Smooth muscle cell (in vitro differentiated cells): ENCODE measurements at regions not wholly inside any gene's neighbourhood (a gene's known extent, or its start where the extent isn't known, plus 50 kb on each side); places are given as distances from the start of the nearest gene placed in this dataset.

Source experiments
- DNase-seq: peaks from one replicate; lab custom pipeline; 2025; ENCODE audit not compliant: unreplicated experiment; lab: John Stamatoyannopoulos, UW
- H2AFZ ChIP-seq: fragments of 200-600 bp; sonication (generic); 2 replicates; pipeline ENCODE4 v1.6.0; 2016; ENCODE audit warnings: antibody characterized with exemption, low read depth, mild to moderate bottlenecking
- H3F3A ChIP-seq: fragments of 200-600 bp; sonication (generic); 2 replicates; pipeline ENCODE4 v1.6.0; 2017; ENCODE audit warnings: antibody characterized with exemption, low read depth
- H3K27ac ChIP-seq: fragments of 200-600 bp; sonication (generic); 2 replicates; pipeline ENCODE4 v1.5.1; 2016; ENCODE audit warnings: low read depth, mild to moderate bottlenecking
- H3K27me3 ChIP-seq: fragments of 200-600 bp; sonication (generic); 2 replicates; pipeline ENCODE4 v1.6.1; 2016; ENCODE audit warnings: low read depth, mild to moderate bottlenecking
- H3K36me3 ChIP-seq: fragments of 200-600 bp; sonication (generic); 2 replicates; pipeline ENCODE4 v1.5.1; 2016; ENCODE audit warnings: low read depth
- H3K4me1 ChIP-seq: fragments of 200-600 bp; sonication (generic); 2 replicates; pipeline ENCODE4 v1.5.1; 2016; ENCODE audit warnings: low read depth
- H3K4me2 ChIP-seq: fragments of 200-600 bp; sonication (generic); 2 replicates; pipeline ENCODE4 v1.6.0; 2016; ENCODE audit warnings: mild to moderate bottlenecking
- H3K4me3 ChIP-seq: fragments of 200-600 bp; sonication (generic); 2 replicates; pipeline ENCODE4 v1.5.1; 2016; ENCODE audit warnings: mild to moderate bottlenecking
- H3K79me2 ChIP-seq: fragments of 200-600 bp; sonication (generic); 2 replicates; pipeline ENCODE4 v1.6.0; 2016; ENCODE audit warnings: low read depth, mild to moderate bottlenecking
- H3K9ac ChIP-seq: fragments of 200-600 bp; sonication (generic); 2 replicates; pipeline ENCODE4 v1.6.0; 2016; ENCODE audit warnings: low read depth
- H3K9me3 ChIP-seq: fragments of 200-600 bp; sonication (generic); replicated peaks from 2 replicates; pipeline ENCODE4 v1.5.1; 2016; ENCODE audit warnings: low read depth
- H4K20me1 ChIP-seq: fragments of 200-600 bp; sonication (generic); 2 replicates; pipeline ENCODE4 v1.6.0; 2016; ENCODE audit warnings: low read depth
- WGBS: methylation state at CpG from one replicate; pipeline ENCODE4 v1.1.7; 2016; ENCODE audit warnings: low lambda C conversion rate; 5-methylcytosine and 5-hydroxymethylcytosine counted together
- TF ChIP-seq, protein P1 (sequence below): fragments of 200-600 bp; sonication (generic); IDR thresholded peaks from 2 replicates; pipeline ENCODE4 v1.5.1; 2017; ENCODE audit warnings: borderline replicate concordance, mild to moderate bottlenecking, antibody characterized with exemption; ENCODE audit not compliant: insufficient read depth, poor library complexity, severe bottlenecking

DNA sequence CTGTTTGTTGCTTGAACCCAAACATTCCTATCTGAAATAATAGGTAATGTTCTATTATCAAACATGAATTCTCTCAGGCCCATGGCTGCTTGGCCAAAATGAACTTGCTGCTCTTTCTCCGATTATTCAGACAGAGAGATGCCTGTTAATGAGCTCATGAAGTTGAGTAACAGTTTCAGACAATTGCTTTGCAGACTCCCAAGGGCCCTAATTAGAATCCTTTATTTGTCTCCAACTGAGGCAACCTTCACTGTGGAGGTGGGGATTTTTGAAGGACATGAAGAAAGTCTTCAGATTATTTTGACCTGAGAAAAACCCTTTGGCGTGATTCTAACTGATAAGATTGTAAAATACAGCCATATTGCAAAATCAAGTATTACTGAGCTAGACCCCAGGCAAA lies 466.7 kb downstream of the NFIB start:
- H3K4me2 ChIP-seq, result no peak overlapping the region
- WGBS, result 83% methylated on average over 2 of the region's 2 CpGs
- TF ChIP-seq, protein P1, sequence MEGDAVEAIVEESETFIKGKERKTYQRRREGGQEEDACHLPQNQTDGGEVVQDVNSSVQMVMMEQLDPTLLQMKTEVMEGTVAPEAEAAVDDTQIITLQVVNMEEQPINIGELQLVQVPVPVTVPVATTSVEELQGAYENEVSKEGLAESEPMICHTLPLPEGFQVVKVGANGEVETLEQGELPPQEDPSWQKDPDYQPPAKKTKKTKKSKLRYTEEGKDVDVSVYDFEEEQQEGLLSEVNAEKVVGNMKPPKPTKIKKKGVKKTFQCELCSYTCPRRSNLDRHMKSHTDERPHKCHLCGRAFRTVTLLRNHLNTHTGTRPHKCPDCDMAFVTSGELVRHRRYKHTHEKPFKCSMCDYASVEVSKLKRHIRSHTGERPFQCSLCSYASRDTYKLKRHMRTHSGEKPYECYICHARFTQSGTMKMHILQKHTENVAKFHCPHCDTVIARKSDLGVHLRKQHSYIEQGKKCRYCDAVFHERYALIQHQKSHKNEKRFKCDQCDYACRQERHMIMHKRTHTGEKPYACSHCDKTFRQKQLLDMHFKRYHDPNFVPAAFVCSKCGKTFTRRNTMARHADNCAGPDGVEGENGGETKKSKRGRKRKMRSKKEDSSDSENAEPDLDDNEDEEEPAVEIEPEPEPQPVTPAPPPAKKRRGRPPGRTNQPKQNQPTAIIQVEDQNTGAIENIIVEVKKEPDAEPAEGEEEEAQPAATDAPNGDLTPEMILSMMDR, result no peak
- H3F3A ChIP-seq, result no peaks in the 10 kb centered on the region
- H3K27ac ChIP-seq, result no peak overlapping the region
- no peaks in the 10 kb centered on the region for H3K27me3 ChIP-seq
- no peak for DNase-seq
- H4K20me1 ChIP-seq, result no peaks in the 10 kb centered on the region
- no peak overlapping the region for H2AFZ ChIP-seq
- H3K79me2 ChIP-seq, result no peaks in the 10 kb centered on the region
- no peaks in the 10 kb centered on the region for H3K4me1 ChIP-seq
- H3K9me3 ChIP-seq, result no peaks in the 10 kb centered on the region
- H3K9ac ChIP-seq, result no peak overlapping the region
- H3K36me3 ChIP-seq, result no peaks in the 10 kb centered on the region
- H3K4me3 ChIP-seq, result no peak overlapping the region

DNA sequence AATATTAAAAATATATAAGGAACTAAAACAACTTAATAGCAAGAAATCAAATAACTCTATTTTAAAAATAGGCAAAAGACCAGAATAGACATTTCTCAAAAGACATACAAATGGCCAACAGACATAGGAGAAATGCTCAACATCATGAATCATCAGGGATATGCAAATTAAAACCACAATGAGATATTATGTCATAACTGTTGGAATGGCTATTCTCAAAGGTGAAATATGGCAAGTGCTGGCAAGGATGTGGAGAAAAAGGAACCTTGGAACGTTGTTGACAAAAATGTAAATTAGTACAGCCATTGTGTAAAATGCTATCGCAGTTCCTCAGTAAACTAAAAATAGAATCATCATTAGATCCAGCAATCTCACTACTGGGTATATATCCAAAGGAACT lies 468.5 kb downstream of the NFIB start:
- Histone ChIP-seq H3K79me2 (no peaks in the 10 kb centered on the region), H3K27ac (no peak overlapping the region), H3K9me3 (no peaks in the 10 kb centered on the region), H3K36me3 (no peaks in the 10 kb centered on the region), H3K4me3 (no peak overlapping the region), H3F3A (no peaks in the 10 kb centered on the region), H3K27me3 (no peaks in the 10 kb centered on the region), H3K9ac (no peak overlapping the region), H3K4me2 (no peak overlapping the region), H3K4me1 (no peaks in the 10 kb centered on the region), H2AFZ (no peak overlapping the region), H4K20me1 (no peaks in the 10 kb centered on the region)
- no peak for DNase-seq
- TF ChIP-seq, protein P1, result no peak
- WGBS, result 91% methylated on average over 2 of the region's 2 CpGs

DNA sequence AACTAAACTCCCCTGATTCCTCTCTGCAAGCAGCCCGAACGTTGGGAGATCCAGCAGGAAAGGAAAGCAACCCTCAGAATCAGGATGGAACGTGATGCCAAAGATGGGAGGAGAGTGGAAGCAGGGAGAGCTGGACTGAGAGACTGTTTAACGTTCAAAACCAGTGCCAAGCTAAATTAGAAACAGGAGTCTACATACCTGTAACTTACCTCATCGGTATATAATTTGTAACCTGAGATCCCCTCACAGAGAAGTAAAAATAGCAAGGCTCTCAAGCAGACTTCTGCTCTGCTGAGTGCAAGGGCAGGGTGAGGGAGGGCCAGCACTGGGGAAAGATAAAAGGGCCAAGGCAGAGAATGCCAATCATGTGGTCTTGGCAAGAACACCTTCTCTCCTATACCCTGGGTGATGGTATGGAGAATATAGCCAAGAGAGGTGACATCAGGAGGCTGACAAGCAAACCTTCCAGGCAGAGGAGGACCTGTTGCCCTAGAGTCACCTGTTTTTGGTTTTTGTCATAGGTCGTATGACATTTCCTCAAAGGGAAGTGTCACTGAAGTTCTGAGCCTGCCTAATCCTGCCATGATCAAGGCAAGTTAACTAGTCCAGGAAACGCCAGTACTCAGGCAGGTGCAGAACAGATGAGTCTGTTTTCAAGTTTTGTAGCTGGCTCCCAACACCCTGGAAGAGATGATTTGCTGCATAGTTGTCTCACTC lies 472.0 kb downstream of the NFIB start:
- Histone ChIP-seq H3K4me2 (no peak overlapping the region), H3K9me3 (no peaks in the 10 kb centered on the region)
- WGBS, result 67% methylated on average over 7 of the region's 7 CpGs

More for the DNA sequence above, 472.0 kb downstream of the NFIB start:
- no peak for DNase-seq
- no peak overlapping the region for H2AFZ ChIP-seq
- no peaks in the 10 kb centered on the region for H3K4me1 ChIP-seq
- no peaks in the 10 kb centered on the region for H4K20me1 ChIP-seq
- TF ChIP-seq, protein P1, result no peak
- H3F3A ChIP-seq, result no peaks in the 10 kb centered on the region
- no peaks in the 10 kb centered on the region for H3K27me3 ChIP-seq
- H3K36me3 ChIP-seq, result no peaks in the 10 kb centered on the region
- no peak overlapping the region for H3K9ac ChIP-seq
- H3K79me2 ChIP-seq, result no peaks in the 10 kb centered on the region
- H3K4me3 ChIP-seq, result no peak overlapping the region
- H3K27ac ChIP-seq, result no peak overlapping the region
